Tibial artery (tissue), 4 donors: ENCODE measurements at regions not wholly inside any gene's neighbourhood (a gene's known extent, or its start where the extent isn't known, plus 50 kb on each side); places are given as distances from the start of the nearest gene placed in this dataset.

Experiments
- DNase-seq, 2 donors: peaks; one replicate each; pipeline ENCODE4 v3.0.0-alpha.2; 2019
- H3K27ac ChIP-seq, 2 donors: fragments of 200-600 bp; sonication (generic) in 1 of 2; 1 replicate in 1 of 2; 2 replicates in 1 of 2; pipeline ENCODE4 v1.5.1; 2018 to 2019; ENCODE audit warnings: mild to moderate bottlenecking in 1 of 2
- H3K27me3 ChIP-seq, 2 donors: fragments of 200-600 bp; sonication (generic) in 1 of 2; one replicate each; pipeline versions ENCODE4 v1.5.1 to v1.6.0; 2016 to 2019
- H3K36me3 ChIP-seq, 3 donors: fragments of 200-600 bp; sonication (generic) in 2 of 3; one replicate each; pipeline ENCODE4 v1.5.1; 2016 to 2019; ENCODE audit warnings: mild to moderate bottlenecking in 2 of 3
- H3K4me1 ChIP-seq, 4 donors: fragments of 200-600 bp; sonication (generic) in 2 of 4; 1 replicate in 3 of 4; 2 replicates in 1 of 4; pipeline ENCODE4 v1.5.1; 2016 to 2019
- H3K4me3 ChIP-seq, 2 donors: fragments of 200-600 bp; sonication (generic) in 1 of 2; 1 replicate in 1 of 2; 2 replicates in 1 of 2; pipeline ENCODE4 v1.5.1; 2018 to 2019; ENCODE audit warnings: mild to moderate bottlenecking in 2 of 2
- H3K9me3 ChIP-seq, 3 donors: fragments of 200-600 bp; sonication (generic) in 1 of 3; one replicate each; pipeline ENCODE4 v1.5.1; 2016 to 2019
- intact Hi-C: fragments of 100-400 bp; cut with DNase I; formaldehyde crosslinking; loops from one replicate; pipeline ENCODE4 v1.15.0; 2023; ENCODE audit warnings: low total_unique reads
- TF ChIP-seq, protein P1 (sequence below), 2 experiments: fragments of 200-600 bp in 1 of 2; fragments of 450-650 bp in 1 of 2; IDR thresholded peaks; one replicate each; pipeline ENCODE4 v1.5.1; 2017 to 2019; ENCODE audit warnings: antibody characterized with exemption in 2 of 2, mild to moderate bottlenecking in 1 of 2, moderate library complexity in 1 of 2

GRCh38 chr17:51375771-51376170 is 115.4 kb downstream of the UTP18 start:
- Histone ChIP-seq H3K27ac (no peak overlapping the region), H3K27me3 (no peaks in the 10 kb centered on the region), H3K36me3 (no peaks in the 10 kb centered on the region), H3K9me3 (no peaks in the 10 kb centered on the region), H3K4me3 (no peak overlapping the region), H3K4me1 (no peaks in the 10 kb centered on the region)
- TF ChIP-seq, protein P1, sequence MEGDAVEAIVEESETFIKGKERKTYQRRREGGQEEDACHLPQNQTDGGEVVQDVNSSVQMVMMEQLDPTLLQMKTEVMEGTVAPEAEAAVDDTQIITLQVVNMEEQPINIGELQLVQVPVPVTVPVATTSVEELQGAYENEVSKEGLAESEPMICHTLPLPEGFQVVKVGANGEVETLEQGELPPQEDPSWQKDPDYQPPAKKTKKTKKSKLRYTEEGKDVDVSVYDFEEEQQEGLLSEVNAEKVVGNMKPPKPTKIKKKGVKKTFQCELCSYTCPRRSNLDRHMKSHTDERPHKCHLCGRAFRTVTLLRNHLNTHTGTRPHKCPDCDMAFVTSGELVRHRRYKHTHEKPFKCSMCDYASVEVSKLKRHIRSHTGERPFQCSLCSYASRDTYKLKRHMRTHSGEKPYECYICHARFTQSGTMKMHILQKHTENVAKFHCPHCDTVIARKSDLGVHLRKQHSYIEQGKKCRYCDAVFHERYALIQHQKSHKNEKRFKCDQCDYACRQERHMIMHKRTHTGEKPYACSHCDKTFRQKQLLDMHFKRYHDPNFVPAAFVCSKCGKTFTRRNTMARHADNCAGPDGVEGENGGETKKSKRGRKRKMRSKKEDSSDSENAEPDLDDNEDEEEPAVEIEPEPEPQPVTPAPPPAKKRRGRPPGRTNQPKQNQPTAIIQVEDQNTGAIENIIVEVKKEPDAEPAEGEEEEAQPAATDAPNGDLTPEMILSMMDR (IDR thresholded peaks at IDR 0.05): no peak
- DNase-seq: no peak
- intact Hi-C loops: no loop called here

- no peak overlapping the region for H3K4me3 ChIP-seq
- no peaks in the 10 kb centered on the region for H3K9me3 ChIP-seq
- H3K4me1 ChIP-seq: no peaks in the 10 kb centered on the region
- no peaks in the 10 kb centered on the region for H3K27me3 ChIP-seq
- DNase-seq: no peak
- no peaks in the 10 kb centered on the region for H3K36me3 ChIP-seq
- TF ChIP-seq, protein P1 (IDR thresholded peaks at IDR 0.05): no peak
- intact Hi-C loops: no loop called here
- H3K27ac ChIP-seq: no peak overlapping the region
Measured at GRCh38 chr17:51376739-51377138, 116.4 kb downstream of the UTP18 start.

DNA sequence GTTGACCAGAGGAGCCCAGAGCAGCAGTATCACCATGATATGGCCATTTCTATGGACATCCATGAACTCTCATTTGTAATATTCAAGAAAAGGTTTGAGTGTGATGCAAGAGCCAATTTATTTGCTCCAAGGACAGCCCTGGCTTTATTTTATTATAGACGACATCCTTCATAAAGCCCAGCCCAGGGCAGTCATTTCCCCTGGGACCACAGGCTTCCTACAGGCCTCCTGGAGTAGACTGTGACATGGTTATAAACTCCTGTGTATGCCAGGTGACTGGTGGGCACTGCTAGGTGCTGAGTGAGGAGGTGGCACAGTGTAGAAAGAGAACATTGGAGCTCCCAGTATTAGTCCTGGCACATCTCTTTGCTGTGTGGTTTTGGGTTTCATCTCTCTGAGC is 120.9 kb downstream of the UTP18 start:
- H3K27ac ChIP-seq: no peak overlapping the region
- H3K36me3 ChIP-seq: no peaks in the 10 kb centered on the region
- DNase-seq: no peak
- no peaks in the 10 kb centered on the region for H3K27me3 ChIP-seq
- H3K4me1 ChIP-seq: no peaks in the 10 kb centered on the region
- no peaks in the 10 kb centered on the region for H3K9me3 ChIP-seq
- no peak overlapping the region for H3K4me3 ChIP-seq
- TF ChIP-seq, protein P1 (IDR thresholded peaks at IDR 0.05): no peak
- intact Hi-C loops: no loop called here

GRCh38 chr17:51385208-51385607 is 124.9 kb downstream of the UTP18 start:
- no peak for DNase-seq
- intact Hi-C loops: no loop called here
- Histone ChIP-seq H3K27me3 (no peaks in the 10 kb centered on the region), H3K4me3 (no peak overlapping the region), H3K4me1 (no peaks in the 10 kb centered on the region), H3K27ac (no peak overlapping the region), H3K36me3 (no peaks in the 10 kb centered on the region), H3K9me3 (no peaks in the 10 kb centered on the region)
- TF ChIP-seq, protein P1 (IDR thresholded peaks at IDR 0.05): no peak

DNA sequence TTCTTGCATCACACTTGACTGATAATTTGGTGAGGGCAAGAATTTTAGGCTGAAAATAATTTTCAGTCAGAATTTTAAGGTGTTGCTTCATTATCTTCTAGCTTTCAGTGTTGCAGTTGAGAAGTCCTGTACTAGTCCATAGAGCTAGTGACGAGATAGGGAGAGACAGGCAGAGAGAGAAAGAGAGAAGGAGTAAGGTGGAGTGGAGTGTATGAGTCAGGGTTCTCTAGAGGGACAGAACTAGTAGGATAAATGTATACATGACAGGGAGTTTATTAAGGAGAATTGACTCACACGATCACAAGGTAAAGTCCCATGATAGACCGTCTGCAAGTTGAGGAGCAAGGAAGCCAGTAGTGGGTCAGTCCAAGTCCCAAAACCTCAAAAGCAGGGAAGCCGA is 127.2 kb downstream of the UTP18 start:
- Histone ChIP-seq H3K27me3 (peaks cover 0 to 5% of the 10 kb centered on the region in 2 donors), H3K36me3 (no peaks in the 10 kb centered on the region), H3K27ac (no peak overlapping the region), H3K9me3 (no peaks in the 10 kb centered on the region), H3K4me3 (no peak overlapping the region), H3K4me1 (no peaks in the 10 kb centered on the region)
- intact Hi-C loops: no loop called here
- TF ChIP-seq, protein P1 (IDR thresholded peaks at IDR 0.05): no peak
- no peak for DNase-seq

DNA sequence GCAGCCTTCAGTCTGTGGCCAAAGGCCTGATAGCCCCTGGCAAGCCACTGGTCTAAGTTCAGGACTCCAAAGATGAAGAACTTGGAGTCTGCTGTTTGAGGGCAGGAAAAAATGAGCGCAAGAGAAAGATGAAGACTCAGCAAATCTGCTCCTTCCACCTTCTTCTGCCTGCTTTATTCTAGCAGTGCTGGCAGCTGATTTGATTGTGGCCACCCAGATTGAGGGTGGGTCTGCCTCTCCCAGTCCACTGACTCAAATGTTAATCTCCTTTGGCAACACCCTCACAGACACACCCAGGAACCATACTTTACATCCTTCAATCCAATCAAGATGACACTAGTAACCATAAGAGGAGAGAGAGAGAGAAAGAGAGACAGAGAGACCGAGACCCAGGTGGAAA is 127.6 kb downstream of the UTP18 start:
- no peaks in the 10 kb centered on the region for H3K4me1 ChIP-seq
- H3K9me3 ChIP-seq: no peaks in the 10 kb centered on the region
- TF ChIP-seq, protein P1 (IDR thresholded peaks at IDR 0.05): no peak
- no peak overlapping the region for H3K27ac ChIP-seq
- peaks cover 0 to 5% of the 10 kb centered on the region in 2 donors for H3K27me3 ChIP-seq
- no peak overlapping the region for H3K4me3 ChIP-seq
- H3K36me3 ChIP-seq: no peaks in the 10 kb centered on the region
- intact Hi-C loops: no loop called here
- no peak for DNase-seq
